NCI-H2029 (cell line): ENCODE measurements at regions not wholly inside any gene's neighbourhood (a gene's known extent, or its start where the extent isn't known, plus 50 kb on each side); places are given as distances from the start of the nearest gene placed in this dataset.
"Not testable (repeated sequence)": the region's sequence is repeated elsewhere in the genome, so short reads cannot be mapped to it uniquely, and the experiment has no call there.

ENCODE experiments used
- DNase-seq: peaks from one replicate; lab custom pipeline; 2025; lab: John Stamatoyannopoulos, UW

DNA sequence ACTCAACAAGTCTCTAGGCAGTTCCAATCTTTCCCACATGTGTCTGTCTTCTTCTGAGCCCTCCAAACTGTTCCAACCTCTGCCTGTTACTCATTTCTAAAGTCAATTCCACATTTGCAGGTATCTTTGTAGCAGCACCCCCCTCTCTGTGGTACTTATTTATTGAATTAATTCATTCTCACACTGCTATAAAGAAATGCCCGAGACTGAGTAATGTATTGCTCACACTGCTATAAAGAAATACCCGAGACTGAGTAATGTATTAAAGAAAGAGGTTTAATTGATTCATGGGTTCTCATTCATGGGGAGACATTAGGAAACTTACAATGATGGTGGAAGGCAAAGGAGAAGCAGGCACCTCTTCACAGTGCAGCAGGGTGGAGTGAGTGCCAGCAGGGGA, 1413.8 kb downstream of the SI start:
- DNase-seq: no peak

DNA sequence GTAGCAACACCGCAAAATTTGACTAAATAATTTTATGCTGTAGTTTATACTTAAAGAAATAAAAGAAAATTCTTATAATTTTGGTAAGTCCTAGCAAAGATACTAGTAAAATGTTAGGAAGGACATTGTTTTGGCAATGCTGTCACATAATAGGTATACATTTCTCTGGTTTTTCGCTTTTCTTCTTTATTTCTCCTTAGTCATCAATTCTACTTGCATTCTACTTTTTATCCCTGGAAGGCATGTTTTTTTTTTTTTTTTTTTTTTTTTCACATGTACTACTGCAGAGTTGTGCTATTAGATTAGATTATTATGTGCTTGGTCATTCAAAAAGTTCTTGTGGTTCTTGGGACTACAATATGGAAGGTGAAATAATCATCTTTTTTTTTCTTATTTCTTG, 1421.2 kb downstream of the SI start:
- no peak for DNase-seq

DNA sequence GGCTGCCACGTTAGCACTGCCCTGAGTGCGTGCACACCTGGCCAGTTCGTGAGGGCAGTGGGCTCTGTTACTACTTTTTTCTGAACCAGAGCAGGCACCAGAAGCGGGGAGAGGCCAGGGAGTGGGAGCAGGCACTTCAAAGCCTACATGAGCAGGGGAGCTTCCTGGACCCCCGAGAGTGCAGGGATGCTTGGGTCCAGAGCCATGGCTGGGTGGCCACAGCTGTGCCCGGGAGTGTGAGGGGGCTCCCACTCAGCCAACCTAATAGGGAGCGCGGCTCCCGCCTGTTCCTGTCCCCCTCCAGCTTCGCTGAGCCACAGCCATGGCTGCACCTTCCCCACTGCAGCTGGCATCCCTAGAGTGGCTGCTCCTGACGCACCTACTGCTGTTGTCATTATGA, 1423.3 kb downstream of the SI start:
- no peak for DNase-seq

DNA sequence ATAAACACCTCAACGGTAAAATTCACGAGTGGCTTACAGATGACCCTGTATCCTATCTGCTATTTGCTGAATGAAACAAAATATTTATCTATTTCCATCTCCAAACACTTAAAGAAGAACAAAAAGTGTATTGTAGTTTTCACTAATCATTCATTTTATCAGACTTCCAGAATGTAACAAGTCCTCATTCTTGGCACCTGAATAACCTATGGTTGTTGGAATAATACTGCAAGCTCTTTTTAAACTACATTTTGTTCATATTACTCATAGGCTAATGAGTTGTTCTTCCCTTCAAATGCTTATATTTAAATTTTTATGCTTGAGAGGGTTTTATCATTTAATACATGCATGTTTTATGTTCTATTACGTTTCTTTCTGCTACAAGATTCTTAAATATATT, 1434.1 kb downstream of the SI start:
- DNase-seq: no peak

GRCh38 chr3:163632722-163633121, 1445.6 kb downstream of the SI start:
- no peak for DNase-seq

GRCh38 chr3:163626753-163627152, 1451.5 kb downstream of the SI start:
- DNase-seq: no peak

DNA sequence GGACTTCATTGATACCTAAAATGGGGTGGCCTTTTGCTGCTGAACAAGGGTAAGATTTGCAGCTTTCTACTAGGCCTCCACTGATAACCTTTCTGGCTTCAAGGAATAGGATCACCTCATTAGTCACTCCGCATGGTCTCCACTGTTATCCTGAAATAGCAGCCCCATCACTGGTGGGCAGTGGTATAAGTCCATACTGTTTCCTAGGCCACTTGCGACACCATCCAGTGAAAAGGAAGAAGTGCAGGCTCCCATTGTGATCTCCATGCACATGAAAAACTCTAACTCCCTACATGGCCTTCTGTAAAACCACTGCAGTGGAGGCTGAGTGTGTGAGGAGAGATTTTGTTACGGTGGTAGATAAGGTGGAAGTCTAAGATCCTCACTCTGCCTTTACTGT, 1455.9 kb downstream of the SI start:
- DNase-seq: no peak

DNA sequence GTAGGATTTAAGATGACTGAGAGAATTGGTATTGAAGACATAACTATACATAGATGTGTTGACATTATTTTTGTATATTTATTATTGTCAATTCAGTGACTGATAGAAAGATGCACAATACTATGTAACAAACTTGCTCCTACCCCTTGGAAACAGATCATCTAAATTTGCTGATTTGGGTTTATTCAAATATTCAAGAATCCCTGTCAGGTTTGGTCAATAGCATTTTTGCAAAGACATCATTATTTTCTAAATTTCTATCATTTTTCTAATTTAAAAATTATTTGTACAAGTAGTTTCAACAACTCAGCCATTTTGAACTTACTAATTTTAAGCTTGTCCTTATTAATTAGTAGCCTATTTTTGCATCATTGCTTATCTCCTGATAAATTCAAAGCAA, 1463.4 kb downstream of the SI start:
- no peak for DNase-seq

- no peak for DNase-seq
Measured at GRCh38 chr3:163605915-163606314, 1472.4 kb downstream of the SI start.

GRCh38 chr3:163601426-163601825, 1476.9 kb downstream of the SI start:
- DNase-seq: no peak

DNA sequence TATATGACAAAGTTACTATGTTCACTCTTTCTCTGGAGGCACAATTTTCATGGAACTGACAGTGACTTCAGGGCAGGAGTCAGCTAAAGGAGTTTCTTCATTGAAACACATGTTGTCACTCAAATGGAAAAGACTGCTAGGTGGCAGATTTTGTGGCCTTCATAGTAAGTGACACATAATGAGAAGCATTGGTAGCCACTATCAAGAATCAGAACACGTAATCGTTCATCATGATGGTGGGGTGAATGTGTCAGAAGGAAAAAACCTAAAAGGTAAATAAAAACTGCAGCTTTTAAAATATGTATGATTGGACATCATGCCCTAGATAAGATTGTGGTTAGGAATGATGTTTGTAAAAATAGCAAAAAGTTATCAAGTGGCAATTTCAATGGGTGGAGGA, 1491.0 kb downstream of the SI start:
- DNase-seq: no peak

DNA sequence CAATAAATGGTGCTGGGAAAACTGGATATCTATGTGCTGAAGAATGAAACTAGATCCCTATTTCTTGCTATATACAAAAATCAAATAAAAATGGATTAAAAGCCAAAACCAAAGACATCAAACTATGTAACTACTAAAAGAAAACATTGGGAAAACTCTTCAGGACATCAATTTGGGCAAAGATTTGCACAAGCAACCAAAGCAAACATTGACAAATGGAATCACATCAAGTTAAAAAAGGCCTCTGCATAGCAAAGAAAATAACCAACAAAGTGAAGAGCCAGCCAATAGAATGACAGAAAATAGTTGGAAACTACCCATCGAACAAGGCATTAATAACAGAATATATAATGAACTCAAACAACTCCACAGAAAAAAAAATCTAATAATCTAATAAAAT, 1495.3 kb downstream of the SI start:
- DNase-seq: no peak

GRCh38 chr3:163577271-163577670, 1501.0 kb downstream of the SI start:
- no peak for DNase-seq

- DNase-seq: no peak
Measured at GRCh38 chr3:163576314-163576713, 1502.0 kb downstream of the SI start.

DNA sequence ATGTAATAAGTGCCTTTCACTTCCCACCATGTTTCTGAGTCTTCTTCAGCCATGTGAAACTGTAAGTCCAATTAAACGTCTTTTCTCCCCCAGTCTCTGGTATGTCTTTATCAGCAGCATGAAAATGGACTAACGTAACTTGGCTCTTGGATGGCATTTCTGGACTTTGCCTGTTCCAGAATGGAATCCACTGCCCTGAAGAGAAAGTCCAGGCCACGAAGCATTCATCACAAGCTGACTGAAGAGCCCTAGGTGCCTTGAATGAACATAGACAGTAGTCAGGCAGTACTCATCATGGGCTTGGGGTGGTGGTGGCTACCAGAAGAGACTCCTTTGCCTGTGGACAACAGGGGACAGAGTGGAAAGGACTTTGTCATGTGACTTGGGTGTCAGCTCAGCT, 1505.0 kb downstream of the SI start:
- DNase-seq: no peak

DNA sequence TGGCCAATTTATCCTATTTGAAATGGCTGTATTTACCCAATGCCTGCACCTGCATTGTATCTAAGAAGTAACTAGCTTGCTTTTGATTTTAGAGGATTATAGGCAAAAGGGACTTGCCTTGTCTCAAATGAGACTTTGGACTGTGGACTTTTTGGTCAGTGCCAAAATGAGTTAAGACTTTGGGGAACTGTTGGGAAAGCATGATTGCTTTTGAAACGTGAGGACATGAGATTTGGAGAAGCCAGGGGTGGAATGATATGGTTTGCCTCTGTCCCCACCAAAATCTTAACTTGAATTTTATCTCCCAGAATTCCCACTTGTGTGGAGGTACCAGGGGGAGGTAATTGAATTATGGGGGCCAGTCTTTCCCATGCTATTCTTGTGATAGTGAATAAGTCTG, 1505.4 kb downstream of the SI start:
- DNase-seq: no peak

GRCh38 chr3:163563485-163563884, 1514.8 kb downstream of the SI start:
- DNase-seq: no peak

- no peak for DNase-seq
Measured at GRCh38 chr3:163562625-163563024, 1515.7 kb downstream of the SI start.

DNA sequence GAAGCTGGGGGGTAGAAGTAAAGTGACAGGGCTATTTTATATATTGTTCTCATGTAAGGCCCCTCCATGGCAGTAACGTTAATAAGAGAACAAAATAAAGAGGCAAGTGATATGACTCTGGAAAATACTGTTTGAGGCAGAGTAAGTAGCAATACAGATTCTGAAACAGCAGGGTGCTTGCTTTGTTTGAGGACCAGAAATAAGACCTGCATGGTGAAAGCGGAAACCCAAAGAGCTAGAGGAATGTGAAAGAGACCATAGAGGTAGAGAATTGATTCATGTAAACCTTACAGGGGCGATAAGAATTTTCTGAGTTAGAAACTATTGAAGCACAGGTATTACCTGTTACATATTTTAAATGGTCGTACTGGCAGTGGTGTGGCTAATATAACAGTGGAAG, 1517.1 kb downstream of the SI start:
- no peak for DNase-seq

GRCh38 chr3:163560459-163560858, 1517.8 kb downstream of the SI start:
- no peak for DNase-seq

DNA sequence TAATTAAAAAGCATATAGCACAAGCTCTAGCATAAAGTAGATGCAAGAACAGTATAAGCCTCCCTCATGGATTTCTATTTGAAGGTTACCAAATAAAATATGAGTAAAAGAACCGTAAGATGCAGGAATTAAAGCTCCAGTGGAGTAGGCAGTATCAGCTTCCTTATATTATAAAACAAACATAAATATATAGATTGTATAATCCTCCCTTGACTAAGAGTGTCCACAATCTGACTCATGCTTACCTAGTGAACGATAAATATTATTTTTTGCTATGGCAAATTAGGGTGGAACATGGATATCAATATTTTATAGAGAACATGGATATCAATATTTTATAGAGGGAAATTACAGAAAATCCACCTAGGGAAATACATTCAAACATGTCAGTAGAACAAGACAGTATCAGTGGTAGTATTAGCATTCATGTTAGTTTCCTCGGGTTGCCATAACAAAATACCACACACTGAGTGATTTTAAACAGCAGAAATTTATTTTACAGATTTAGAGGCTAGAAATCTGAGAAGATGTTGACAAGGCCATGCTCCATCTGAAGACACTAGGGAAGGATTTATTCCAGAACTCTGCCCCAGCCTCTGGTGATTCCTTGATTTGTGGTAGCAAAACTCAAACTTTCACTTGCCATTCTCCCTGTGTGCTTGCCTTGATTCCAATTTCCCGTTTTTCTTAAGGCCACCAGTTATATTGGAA, 1521.3 kb downstream of the SI start:
- no peak for DNase-seq

DNA sequence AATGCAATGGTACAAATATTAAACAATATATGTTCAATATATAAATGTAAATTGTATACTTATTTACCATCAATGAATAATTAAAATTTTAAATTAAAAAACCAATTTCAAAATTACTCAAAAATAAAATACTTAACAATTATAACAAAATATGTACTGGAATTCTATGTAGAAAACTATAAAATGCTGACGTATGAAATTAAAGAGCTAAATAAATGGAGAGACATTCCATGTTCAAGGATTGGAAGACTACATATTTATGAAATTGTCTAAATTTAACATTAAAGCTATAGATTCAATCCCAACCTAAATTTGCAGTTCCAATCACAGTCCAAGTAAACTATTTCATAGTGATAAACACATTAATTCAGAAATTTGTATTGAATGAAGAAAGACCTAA, 1522.4 kb downstream of the SI start:
- no peak for DNase-seq

GRCh38 chr3:163552659-163552966, 1525.7 kb downstream of the SI start:
- no peak for DNase-seq

DNA sequence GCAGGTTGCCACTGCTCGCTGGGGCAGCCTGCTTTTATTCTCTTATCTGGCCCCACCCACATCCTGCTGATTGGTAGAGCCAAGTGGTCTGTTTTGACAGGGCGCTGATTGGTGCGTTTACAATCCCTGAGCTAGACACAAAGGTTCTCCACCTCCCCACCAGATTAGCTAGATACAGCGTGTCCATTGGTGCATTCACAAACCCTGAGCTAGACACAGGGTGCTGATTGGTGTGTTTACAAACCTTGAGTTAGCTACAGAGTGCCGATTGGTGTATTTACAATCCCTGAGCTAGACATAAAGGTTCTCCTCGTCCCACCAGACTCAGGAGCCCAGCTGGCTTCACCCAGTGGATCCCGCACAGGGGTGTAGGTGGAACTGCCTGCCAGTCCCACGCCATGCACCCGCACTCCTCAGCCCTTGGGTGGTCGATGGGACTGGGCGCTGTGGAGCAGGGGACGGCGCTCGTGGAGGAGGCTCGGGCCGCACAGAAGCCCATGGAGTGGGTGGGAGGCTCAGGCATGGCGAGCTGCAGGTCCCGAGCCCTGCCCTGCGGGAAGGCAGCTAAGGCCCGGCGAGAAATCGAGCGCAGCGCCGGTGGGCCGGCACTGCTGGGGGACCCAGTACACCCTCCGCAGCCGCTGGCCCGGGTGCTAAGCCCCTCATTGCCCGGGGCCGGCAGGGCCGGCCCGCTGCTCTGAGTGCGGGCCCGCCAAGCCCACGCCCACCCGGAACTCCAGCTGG, 1526.2 kb downstream of the SI start:
- DNase-seq: not testable (repeated sequence)
